Ovary (tissue), 3 donors: ENCODE measurements at regions not wholly inside any gene's neighbourhood (a gene's known extent, or its start where the extent isn't known, plus 50 kb on each side); places are given as distances from the start of the nearest gene placed in this dataset.

Experiments
- EP300 ChIP-seq: sonication (generic); formaldehyde crosslinking; IDR thresholded peaks from one replicate; pipeline ENCODE4 v1.6.1; 2017; ENCODE audit warnings: antibody characterized with exemption
- POLR2A ChIP-seq: fragments of 450-650 bp; IDR thresholded peaks from one replicate; pipeline ENCODE4 v1.6.1; 2017; ENCODE audit warnings: antibody characterized with exemption, mild to moderate bottlenecking, moderate library complexity
- TF ChIP-seq, protein P1 (sequence below), 3 donors: fragments of 450-650 bp in 2 of 3; fragments of 200-600 bp in 1 of 3; IDR thresholded peaks; one replicate each; pipeline versions ENCODE4 v1.5.1 to v1.8.0; 2016 to 2022; ENCODE audit warnings: antibody characterized with exemption in 3 of 3, mild to moderate bottlenecking in 1 of 3
- donor health status: DM: no; HTN: no; CAD: no.

DNA sequence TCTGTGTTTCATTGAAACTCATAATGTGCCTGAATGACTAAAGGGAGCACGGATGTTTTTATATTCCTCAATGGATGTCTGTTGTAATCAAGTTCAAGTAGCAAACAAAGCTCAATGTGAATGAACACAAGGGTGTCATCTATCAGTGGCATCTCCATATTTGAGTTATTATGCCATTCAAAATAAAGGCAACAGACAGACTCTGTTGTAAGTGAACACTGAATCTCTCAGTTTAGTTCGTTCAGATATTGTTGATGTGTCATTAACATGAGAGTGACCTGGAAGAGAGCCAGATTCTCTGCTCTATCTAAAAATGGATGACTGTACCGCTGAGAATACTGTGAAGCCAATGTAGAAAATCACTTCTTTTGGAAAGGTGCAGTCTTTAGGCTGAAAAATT, 118.7 kb downstream of the NUP35 start:
- TF ChIP-seq, protein P1, sequence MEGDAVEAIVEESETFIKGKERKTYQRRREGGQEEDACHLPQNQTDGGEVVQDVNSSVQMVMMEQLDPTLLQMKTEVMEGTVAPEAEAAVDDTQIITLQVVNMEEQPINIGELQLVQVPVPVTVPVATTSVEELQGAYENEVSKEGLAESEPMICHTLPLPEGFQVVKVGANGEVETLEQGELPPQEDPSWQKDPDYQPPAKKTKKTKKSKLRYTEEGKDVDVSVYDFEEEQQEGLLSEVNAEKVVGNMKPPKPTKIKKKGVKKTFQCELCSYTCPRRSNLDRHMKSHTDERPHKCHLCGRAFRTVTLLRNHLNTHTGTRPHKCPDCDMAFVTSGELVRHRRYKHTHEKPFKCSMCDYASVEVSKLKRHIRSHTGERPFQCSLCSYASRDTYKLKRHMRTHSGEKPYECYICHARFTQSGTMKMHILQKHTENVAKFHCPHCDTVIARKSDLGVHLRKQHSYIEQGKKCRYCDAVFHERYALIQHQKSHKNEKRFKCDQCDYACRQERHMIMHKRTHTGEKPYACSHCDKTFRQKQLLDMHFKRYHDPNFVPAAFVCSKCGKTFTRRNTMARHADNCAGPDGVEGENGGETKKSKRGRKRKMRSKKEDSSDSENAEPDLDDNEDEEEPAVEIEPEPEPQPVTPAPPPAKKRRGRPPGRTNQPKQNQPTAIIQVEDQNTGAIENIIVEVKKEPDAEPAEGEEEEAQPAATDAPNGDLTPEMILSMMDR (IDR thresholded peaks at IDR 0.05) = no peak
- TF ChIP-seq POLR2A = no peak
- TF ChIP-seq EP300 = no peak
